ENCODE measurements at regions not wholly inside any gene's neighbourhood (a gene's known extent, or its start where the extent isn't known, plus 50 kb on each side); places are given as distances from the start of the nearest gene placed in this dataset.

- TF ChIP-seq CTCF (IDR thresholded peaks at IDR 0.05) (no peak), RAD21 (IDR thresholded peaks at IDR 0.05; ENCODE audit: low read length) (peak; percentile 32), ZBTB33 (IDR thresholded peaks at IDR 0.05; ENCODE audit: borderline replicate concordance, low read depth) (no peak), MEF2A (IDR thresholded peaks at IDR 0.05; ENCODE audit: borderline replicate concordance, low read depth) (no peak), FOSL2 (IDR thresholded peaks at IDR 0.05; ENCODE audit: borderline replicate concordance, low read depth) (no peak), EZH2phosphoT487 (IDR thresholded peaks at IDR 0.05; ENCODE audit: borderline replicate concordance, low read depth) (no peak), MAX (IDR thresholded peaks at IDR 0.05; ENCODE audit: low read depth) (no peak), JUND (IDR thresholded peaks at IDR 0.05) (no peak)
These were observed 201.8 kb upstream of the ZMIZ1 start (continued) for GRCh38 chr10:78866731-78867554.

DNA sequence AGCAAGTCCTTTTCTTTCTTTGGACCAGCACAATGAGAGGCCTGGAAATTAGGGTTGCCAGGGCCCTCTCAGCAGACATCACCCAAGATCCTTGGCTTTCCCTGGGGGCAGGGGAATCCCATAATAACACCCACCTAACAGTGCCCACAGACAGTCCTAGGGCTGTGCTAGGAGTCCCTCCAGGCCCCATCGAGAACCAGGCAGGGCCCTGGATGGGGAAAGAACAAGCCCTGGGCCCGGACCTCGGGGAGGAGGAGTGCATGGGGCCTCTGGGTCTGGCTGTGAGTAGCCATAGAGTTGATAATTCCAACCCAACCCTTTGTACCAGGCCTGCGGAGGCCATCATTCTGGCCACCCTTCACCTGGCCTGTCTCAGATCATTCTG is 201.2 kb upstream of the ZMIZ1 start:
- Histone ChIP-seq H3K4me3 (ENCODE audit: low read depth in 2 of 2, low read length in 1 of 2) (no peak overlapping the region), H4K20me1 (ENCODE audit: insufficient read depth) (no peaks in the 10 kb centered on the region), H3F3A (replicated peaks; ENCODE audit: insufficient read depth) (no peaks in the 10 kb centered on the region), H3K27me3 (ENCODE audit: insufficient read depth) (no peaks in the 10 kb centered on the region), H3K9me3 (no peaks in the 10 kb centered on the region), H3K4me1 (ENCODE audit: control insufficient read depth in 1 of 2, insufficient read depth in 2 of 2, low read depth in 1 of 2, low read length in 1 of 2) (peaks cover 0 to 58% of the 10 kb centered on the region in 2 experiments; a peak in 2 of 4 replicates), H3K36me3 (replicated peaks in 1 of 2; ENCODE audit: control insufficient read depth in 1 of 2, insufficient read depth in 2 of 2, low read length in 1 of 2) (no peaks in the 10 kb centered on the region), H3K27ac (ENCODE audit: low read depth in 2 of 2, low read length in 1 of 2) (peak overlapping the region in 1 of 2 experiments; percentile 78; a peak in 2 of 4 replicates), H3K79me2 (ENCODE audit: insufficient read depth) (no peaks in the 10 kb centered on the region), H3K9me2 (no peaks in the 10 kb centered on the region), H3K9ac (no peak overlapping the region), H2AFZ (ENCODE audit: low read depth) (no peak overlapping the region), H3K4me2 (no peak overlapping the region)
- no peak for DNase-seq
- ChIA-PET POLR2A (no interaction called here), CTCF (interaction anchor here (1.0 kb wide), 1 partner anchor 57 kb away, joined by 3 read pairs; no protein-coding TSS in a partner anchor)
- TF ChIP-seq EZH2phosphoT487 (IDR thresholded peaks at IDR 0.05; ENCODE audit: borderline replicate concordance, low read depth) (no peak), CTCF (IDR thresholded peaks at IDR 0.05) (no peak), RXRA (IDR thresholded peaks at IDR 0.05; ENCODE audit: borderline replicate concordance, low read depth) (no peak), SIN3A (IDR thresholded peaks at IDR 0.05; ENCODE audit: borderline replicate concordance, low read depth, low read length) (no peak), POLR2AphosphoS5 (IDR thresholded peaks at IDR 0.05; ENCODE audit: low read depth, low read length) (no peak), YY1 (IDR thresholded peaks at IDR 0.05; ENCODE audit: low read depth) (no peak), TAF1 (IDR thresholded peaks at IDR 0.05; ENCODE audit: borderline replicate concordance, low read depth, low read length) (no peak), TEAD4 (IDR thresholded peaks at IDR 0.05; ENCODE audit: borderline replicate concordance, insufficient read depth) (no peak), GABPA (IDR thresholded peaks at IDR 0.05; ENCODE audit: low read depth) (no peak), ELF1 (IDR thresholded peaks at IDR 0.05) (no peak)
- 67% methylated on average over 3 of the region's 4 CpGs for WGBS (ENCODE audit: low lambda C conversion rate)
